Mononuclear cell (primary cell): ENCODE measurements at regions not wholly inside any gene's neighbourhood (a gene's known extent, or its start where the extent isn't known, plus 50 kb on each side); places are given as distances from the start of the nearest gene placed in this dataset.

Experiments
- H3K27me3 ChIP-seq: 2 replicates; pipeline ENCODE4 v1.6.0; 2011; ENCODE audit warnings: low read length, control low read depth; ENCODE audit not compliant: insufficient read depth
- H3K4me1 ChIP-seq: 2 replicates; pipeline ENCODE4 v1.5.1; 2011; ENCODE audit warnings: mild to moderate bottlenecking, low read length, control low read depth; ENCODE audit not compliant: insufficient read depth
- H3K4me3 ChIP-seq: 2 replicates; pipeline ENCODE4 v1.5.1; 2011; ENCODE audit warnings: mild to moderate bottlenecking, low read length, moderate library complexity
- H3K9me3 ChIP-seq: 2 replicates; pipeline ENCODE4 v1.5.1; 2011; ENCODE audit warnings: low read depth, mild to moderate bottlenecking, control low read depth, low read length

DNA sequence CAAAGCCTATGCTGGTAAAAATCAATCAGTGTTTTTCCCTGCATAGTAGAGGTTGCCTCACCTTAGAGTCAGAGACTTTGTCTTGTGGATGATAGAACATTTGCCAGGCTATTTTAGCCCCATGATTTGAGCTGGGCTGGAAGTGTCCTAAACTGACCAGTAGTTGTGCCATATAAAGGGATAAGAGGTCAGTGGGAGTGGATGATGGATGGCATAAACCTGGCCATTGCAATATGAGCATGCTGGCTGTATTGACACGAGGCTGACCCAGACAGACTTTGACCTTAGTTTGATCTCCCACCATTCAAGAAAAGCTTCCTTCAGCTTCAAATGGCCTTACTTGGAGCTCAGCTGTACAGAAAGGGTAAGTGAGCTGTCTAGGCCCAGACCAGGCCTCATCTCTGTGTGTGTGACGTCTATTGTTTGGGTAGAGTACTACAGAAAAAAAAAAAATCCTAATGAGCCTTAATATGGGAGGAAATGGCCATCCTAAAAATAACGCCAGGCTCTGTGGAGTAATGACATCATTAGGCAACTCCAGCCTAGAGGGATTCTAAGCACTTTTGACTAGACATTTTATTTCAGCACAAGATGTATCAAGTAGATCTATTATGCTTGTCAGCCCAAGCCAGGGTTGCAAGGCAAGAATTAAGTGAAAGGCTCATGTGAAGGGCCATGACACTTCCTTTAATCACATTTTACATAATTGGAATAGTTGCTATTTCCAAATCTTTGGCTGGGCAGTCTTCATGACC is 51.3 kb upstream of the CADM1 start:
- Histone ChIP-seq H3K4me1 (no peaks in the 10 kb centered on the region), H3K27me3 (no peaks in the 10 kb centered on the region), H3K9me3 (no peaks in the 10 kb centered on the region), H3K4me3 (no peak overlapping the region)
